AG10803 (cell line): ENCODE measurements at regions not wholly inside any gene's neighbourhood (a gene's known extent, or its start where the extent isn't known, plus 50 kb on each side); places are given as distances from the start of the nearest gene placed in this dataset.

ENCODE experiments used
- DNase-seq: peaks from one replicate; pipeline ENCODE4 v3.0.0; 2010; ENCODE audit warnings: low read depth
- H3K4me3 ChIP-seq: 2 replicates; pipeline ENCODE4 v1.5.1; 2011; ENCODE audit warnings: mild to moderate bottlenecking, low read length, control low read depth
- TF ChIP-seq, protein P1 (sequence below): conservative IDR thresholded peaks from 2 replicates; pipeline ENCODE4 v1.5.1; 2011; ENCODE audit warnings: mild to moderate bottlenecking, low read length, control low read depth, inconsistent platforms

DNA sequence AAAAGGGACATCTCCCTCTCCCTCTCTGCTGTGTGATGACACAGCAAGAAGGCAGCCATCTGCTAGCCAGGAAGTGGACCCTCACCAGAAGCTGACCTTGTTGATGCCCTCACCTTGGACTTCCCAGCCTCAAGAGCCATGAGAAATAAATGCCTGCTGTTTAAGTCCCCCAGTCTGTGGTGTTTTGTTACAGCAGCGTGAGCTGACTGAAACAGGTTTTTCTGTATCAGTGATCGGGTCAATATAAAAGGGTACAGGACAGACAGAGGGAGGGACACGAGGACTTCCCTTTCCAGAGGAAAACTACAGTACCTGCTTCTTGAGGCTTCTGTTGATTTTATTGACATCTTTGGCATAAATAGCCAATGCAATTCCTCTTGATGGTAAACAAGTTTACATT is 510.3 kb upstream of the CHAC2 start:
- TF ChIP-seq, protein P1, sequence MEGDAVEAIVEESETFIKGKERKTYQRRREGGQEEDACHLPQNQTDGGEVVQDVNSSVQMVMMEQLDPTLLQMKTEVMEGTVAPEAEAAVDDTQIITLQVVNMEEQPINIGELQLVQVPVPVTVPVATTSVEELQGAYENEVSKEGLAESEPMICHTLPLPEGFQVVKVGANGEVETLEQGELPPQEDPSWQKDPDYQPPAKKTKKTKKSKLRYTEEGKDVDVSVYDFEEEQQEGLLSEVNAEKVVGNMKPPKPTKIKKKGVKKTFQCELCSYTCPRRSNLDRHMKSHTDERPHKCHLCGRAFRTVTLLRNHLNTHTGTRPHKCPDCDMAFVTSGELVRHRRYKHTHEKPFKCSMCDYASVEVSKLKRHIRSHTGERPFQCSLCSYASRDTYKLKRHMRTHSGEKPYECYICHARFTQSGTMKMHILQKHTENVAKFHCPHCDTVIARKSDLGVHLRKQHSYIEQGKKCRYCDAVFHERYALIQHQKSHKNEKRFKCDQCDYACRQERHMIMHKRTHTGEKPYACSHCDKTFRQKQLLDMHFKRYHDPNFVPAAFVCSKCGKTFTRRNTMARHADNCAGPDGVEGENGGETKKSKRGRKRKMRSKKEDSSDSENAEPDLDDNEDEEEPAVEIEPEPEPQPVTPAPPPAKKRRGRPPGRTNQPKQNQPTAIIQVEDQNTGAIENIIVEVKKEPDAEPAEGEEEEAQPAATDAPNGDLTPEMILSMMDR = no peak
- no peak for DNase-seq
- H3K4me3 ChIP-seq = no peak overlapping the region

DNA sequence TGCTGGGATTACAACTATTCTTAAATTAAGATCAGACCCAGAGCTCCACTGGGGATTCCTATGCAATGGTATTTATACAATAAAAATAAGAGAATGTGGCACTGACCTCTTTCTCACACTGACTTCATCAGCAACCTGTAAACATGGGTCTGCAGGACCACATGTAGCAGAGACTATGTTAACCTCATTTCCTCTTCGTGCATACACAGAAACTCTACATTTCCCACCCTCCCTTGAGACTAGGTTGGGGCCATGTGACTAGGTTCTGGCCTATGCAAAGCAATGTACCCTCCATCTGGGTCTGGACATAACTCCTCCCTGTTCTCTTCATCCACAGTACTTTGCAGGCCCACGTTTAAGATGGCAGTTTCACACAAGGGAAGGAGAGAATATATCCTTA is 514.4 kb upstream of the CHAC2 start:
- no peak for DNase-seq
- TF ChIP-seq, protein P1 = no peak
- H3K4me3 ChIP-seq = no peak overlapping the region

DNA sequence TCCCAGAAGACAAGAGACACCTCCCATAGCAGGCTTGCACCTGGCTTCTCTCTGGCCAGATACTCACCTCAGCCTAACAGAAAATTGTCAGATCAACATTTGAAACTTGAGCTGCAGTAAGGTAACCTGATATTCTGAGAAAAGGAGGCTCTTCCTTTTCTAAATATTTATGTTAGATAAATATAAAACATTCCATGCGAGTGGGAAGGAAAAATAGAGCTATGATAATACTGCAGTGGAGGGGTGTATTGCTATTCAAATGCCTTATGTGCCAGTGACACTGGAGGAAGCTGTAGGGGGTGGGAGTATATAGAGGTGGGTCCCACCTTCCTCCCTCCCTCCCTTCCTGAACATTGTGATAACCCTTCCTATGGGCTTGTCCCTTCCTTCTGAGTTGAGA is 515.5 kb upstream of the CHAC2 start:
- no peak overlapping the region for H3K4me3 ChIP-seq
- DNase-seq = no peak
- TF ChIP-seq, protein P1 = no peak

DNA sequence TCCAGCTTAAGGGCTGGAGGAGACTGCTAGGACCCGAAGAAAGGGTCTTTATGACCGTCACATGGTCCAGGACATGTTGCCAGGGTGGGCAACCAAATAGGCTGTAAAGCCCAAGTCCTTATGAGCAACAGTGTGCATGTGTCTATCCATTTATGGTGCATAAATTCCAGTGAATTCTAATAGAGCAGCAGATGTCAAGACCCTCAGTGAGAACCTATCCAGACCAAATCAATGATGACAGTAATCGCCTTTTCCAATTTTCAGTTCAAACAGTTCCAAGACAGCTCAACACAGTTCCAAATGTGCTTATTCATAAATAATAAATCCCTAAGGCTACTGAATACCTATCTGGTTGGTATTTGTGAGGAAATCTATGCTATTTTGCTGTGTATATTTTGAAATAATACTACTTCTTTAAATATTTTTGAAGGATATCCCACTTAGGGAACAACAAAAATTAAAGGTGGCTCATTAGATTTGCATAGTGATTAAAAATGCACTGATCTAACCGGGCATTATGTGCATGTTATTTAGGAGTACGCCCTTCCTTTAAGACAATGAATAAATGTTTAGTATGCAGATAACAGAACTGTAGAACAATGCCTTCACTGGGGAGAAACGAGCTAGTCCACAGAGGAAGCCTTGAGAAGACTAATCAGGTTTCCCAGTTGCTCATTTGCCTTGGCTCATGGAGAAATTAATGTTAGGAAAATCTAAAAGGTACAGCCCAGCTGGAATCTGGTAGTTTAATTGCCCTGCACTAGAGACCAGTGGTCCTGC is 519.5 kb upstream of the CHAC2 start:
- no peak overlapping the region for H3K4me3 ChIP-seq
- TF ChIP-seq, protein P1 = no peak
- no peak for DNase-seq

DNA sequence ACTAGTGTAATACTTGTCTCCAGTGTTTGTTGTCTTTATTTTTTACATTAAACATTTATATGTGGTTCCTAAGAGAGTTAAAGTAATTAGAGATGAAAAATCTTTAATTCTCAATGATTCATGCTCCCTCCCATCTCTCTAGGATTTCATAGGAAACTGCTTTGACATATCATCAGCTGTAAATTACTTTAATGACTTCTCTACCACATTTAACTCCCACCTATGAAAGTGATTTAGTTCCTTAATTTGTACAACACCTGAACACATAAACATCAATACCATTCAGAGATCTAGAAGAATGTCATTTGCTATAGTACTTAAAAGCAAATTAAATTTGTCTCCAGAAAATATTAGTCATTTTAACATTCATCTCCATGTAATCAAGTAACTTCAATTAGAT is 524.2 kb upstream of the CHAC2 start:
- TF ChIP-seq, protein P1 = no peak
- no peak for DNase-seq
- H3K4me3 ChIP-seq = no peak overlapping the region

DNA sequence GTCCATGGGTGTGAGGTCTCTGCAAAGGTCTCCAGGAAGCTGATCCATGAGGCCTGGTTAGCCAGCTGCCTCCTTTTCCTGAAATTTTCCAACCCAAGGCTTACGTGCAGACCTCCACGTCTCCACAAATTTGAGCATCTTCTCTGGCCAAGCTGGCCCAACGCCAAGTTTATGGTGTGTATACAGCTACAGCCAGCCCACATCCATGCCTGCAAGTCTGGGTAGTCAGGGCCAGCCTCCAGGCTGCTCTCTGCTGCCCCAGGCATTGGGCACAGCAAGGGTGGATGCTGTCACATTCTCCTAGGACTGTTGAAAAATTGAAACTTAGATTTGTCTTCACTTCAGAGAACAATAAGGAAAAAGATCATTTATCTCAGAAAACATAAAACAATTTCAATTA is 525.5 kb upstream of the CHAC2 start:
- TF ChIP-seq, protein P1 = no peak
- H3K4me3 ChIP-seq = no peak overlapping the region
- DNase-seq = no peak

DNA sequence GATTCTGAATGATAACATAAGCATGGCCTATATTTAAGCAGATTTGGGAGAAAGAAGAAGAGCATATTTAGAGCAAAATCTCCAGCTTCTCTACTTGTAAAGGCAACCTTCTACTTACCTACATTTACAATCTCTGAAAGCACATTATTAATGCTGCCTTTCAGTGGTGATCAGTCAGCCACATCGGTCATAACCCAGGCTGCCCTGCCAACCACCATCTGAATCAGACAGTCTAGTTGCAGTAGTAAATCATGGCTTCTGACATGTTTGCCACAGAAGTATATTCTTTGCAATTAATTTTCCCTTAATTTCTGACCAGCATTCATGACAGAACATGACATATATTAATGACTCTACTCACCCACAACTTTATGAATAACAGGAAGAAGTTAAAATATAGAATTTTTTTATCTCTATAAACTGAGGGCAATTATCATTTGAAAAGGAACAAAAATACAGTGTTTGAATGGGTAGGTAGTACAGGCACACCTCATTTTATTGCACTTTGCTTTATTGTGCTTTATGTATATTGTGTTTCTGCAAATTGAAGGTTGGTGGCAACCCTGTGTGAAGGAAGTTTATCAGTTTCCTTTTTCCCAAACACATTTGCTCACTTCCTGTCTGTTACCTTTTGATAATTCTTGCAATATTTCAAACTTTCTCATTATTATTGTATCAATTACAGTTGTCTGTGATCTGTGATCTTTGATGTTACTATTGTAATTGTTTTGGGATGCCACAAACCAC is 531.6 kb upstream of the CHAC2 start:
- no peak for DNase-seq
- H3K4me3 ChIP-seq = no peak overlapping the region
- TF ChIP-seq, protein P1 = no peak
